GM23338 (cell line): ENCODE measurements at regions not wholly inside any gene's neighbourhood (a gene's known extent, or its start where the extent isn't known, plus 50 kb on each side); places are given as distances from the start of the nearest gene placed in this dataset.

ENCODE experiments used
- CTCF ChIP-seq, 2 experiments: fragments of 200-600 bp in 1 of 2; sonication (generic) in 1 of 2; conservative IDR thresholded peaks; 2 replicates each; pipeline versions ENCODE4 v1.5.1 to v1.6.1; 2016 to 2017; ENCODE audit warnings: antibody characterized with exemption in 2 of 2, low read depth in 2 of 2, mild to moderate bottlenecking in 2 of 2, moderate library complexity in 1 of 2
- ETS1 ChIP-seq: IDR thresholded peaks from 2 replicates; pipeline ENCODE4 v1.6.1; 2016; ENCODE audit warnings: antibody characterized with exemption
- EZH2phosphoT487 ChIP-seq: fragments of 200-600 bp; sonication (generic); IDR thresholded peaks from one replicate; pipeline ENCODE4 v1.8.1; 2018; ENCODE audit warnings: antibody characterized with exemption; ENCODE audit not compliant: unreplicated experiment
- JUNB ChIP-seq: IDR thresholded peaks from one replicate; pipeline ENCODE4 v1.6.1; 2016; ENCODE audit warnings: antibody characterized with exemption; ENCODE audit not compliant: unreplicated experiment
- NANOG ChIP-seq: IDR thresholded peaks from 2 replicates; pipeline ENCODE4 v1.6.1; 2016; ENCODE audit warnings: antibody characterized with exemption, borderline replicate concordance
- POLR2AphosphoS5 ChIP-seq: IDR thresholded peaks from 2 replicates; pipeline ENCODE4 v1.6.1; 2016; ENCODE audit warnings: antibody characterized with exemption, low read depth
- ZNF114 ChIP-seq: fragments of 250-450 bp; sonication (Bioruptor Pico); IDR thresholded peaks from 2 replicates; pipeline ENCODE4 v1.5.0; 2020; ENCODE audit warnings: mild to moderate bottlenecking, moderate library complexity
- ZNF331 ChIP-seq: fragments of 250-450 bp; sonication (Bioruptor Pico); IDR thresholded peaks from 2 replicates; pipeline ENCODE4 v1.5.0; 2020; ENCODE audit warnings: low read depth, mild to moderate bottlenecking, moderate library complexity
- ZNF462 ChIP-seq: fragments of 250-450 bp; sonication (Bioruptor Pico); IDR thresholded peaks from 2 replicates; pipeline ENCODE4 v1.5.0; 2020; ENCODE audit warnings: mild to moderate bottlenecking, moderate library complexity

- no peak for TF ChIP-seq ZNF462
- no peak for TF ChIP-seq ETS1
- no peak for TF ChIP-seq EZH2phosphoT487
- TF ChIP-seq JUNB = no peak
- TF ChIP-seq ZNF114 = no peak
- no peak for TF ChIP-seq NANOG
- TF ChIP-seq ZNF331 (CRISPR knock-in tag) = no peak
- no peak for TF ChIP-seq POLR2AphosphoS5
- TF ChIP-seq CTCF (conservative IDR thresholded peaks at IDR 0.05; ENCODE audit: low read depth in 2 of 2) = no peak
These were observed 287.9 kb upstream of the PODXL start (continued) for GRCh38 chr7:131844369-131844768.
